Esophagus squamous epithelium (tissue), 5 donors: ENCODE measurements at regions not wholly inside any gene's neighbourhood (a gene's known extent, or its start where the extent isn't known, plus 50 kb on each side); places are given as distances from the start of the nearest gene placed in this dataset.

Experiments used
- DNase-seq: peaks from one replicate; lab custom pipeline; 2025; lab: John Stamatoyannopoulos, UW
- H3K27ac ChIP-seq, 4 donors: fragments of 200-600 bp; sonication (generic); one replicate each; pipeline ENCODE4 v1.5.1; 2016 to 2019; ENCODE audit warnings: mild to moderate bottlenecking in 1 of 4
- H3K27me3 ChIP-seq, 4 donors: fragments of 200-600 bp; sonication (generic); 1 replicate in 3 of 4; 2 replicates in 1 of 4; pipeline versions ENCODE4 v1.5.1 to v1.6.0; 2017 to 2021; ENCODE audit warnings: antibody characterized with exemption in 1 of 4
- H3K36me3 ChIP-seq, 3 donors: fragments of 200-600 bp; sonication (generic); one replicate each; pipeline ENCODE4 v1.5.1; 2016 to 2019
- H3K4me1 ChIP-seq, 3 donors: fragments of 200-600 bp; sonication (generic); one replicate each; pipeline ENCODE4 v1.5.1; 2017 to 2019
- H3K4me3 ChIP-seq, 4 donors: fragments of 200-600 bp; sonication (generic); 1 replicate in 3 of 4; 2 replicates in 1 of 4; pipeline ENCODE4 v1.5.1; 2016 to 2019; ENCODE audit warnings: mild to moderate bottlenecking in 2 of 4, moderate library complexity in 1 of 4
- H3K9me3 ChIP-seq, 3 donors: fragments of 200-600 bp; sonication (generic); one replicate each; pipeline ENCODE4 v1.5.1; 2016 to 2019
- POLR2A ChIP-seq, 4 donors: fragments of 450-650 bp; IDR thresholded peaks; one replicate each; pipeline ENCODE4 v1.6.1; 2017; ENCODE audit warnings: antibody characterized with exemption in 4 of 4, mild to moderate bottlenecking in 4 of 4, moderate library complexity in 3 of 4
- WGBS, 2 donors: methylation state at CpG; one replicate each; pipeline ENCODE4 v1.1.5; 2018; 5-methylcytosine and 5-hydroxymethylcytosine counted together
- intact Hi-C: fragments of 100-400 bp; cut with DNase I; formaldehyde crosslinking; loops from one replicate; pipeline ENCODE4 v1.15.0; 2022
- TF ChIP-seq, protein P1 (sequence below), 6 experiments: fragments of 450-650 bp in 4 of 6; fragments of 200-600 bp in 2 of 6; sonication (generic) in 2 of 6; IDR thresholded peaks; one replicate each; pipeline ENCODE4 v1.5.1; 2016 to 2019; ENCODE audit warnings: antibody characterized with exemption in 6 of 6, mild to moderate bottlenecking in 4 of 6, moderate library complexity in 4 of 6
- donor health status: DM: yes; HTN: yes; CAD: no.

DNA sequence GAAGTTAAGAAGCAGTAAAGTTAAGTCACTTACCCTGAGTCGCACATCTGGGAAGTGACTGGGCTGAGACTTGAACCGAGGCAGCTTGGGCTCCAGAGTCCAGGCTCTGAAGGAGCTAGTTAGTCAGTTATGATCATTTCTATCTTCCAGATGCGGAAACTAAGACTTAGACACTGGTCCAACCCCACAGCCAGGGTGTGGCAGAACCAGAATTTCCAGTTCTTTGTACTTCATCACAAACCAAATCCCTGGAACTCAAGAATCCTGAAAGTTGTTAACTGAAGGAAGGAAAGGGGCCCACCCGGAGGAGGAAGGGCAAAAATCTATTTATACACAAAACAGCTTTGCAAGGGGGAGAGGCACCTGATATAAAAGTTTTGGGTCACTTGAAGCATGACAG, 389.9 kb downstream of the SHQ1 start:
- intact Hi-C loops: no loop called here
- peaks cover 0 to 23% (median 3%) of the 10 kb centered on the region in 3 donors for H3K4me1 ChIP-seq
- no peaks in the 10 kb centered on the region for H3K27me3 ChIP-seq
- no peaks in the 10 kb centered on the region for H3K9me3 ChIP-seq
- no peak for TF ChIP-seq POLR2A (IDR thresholded peaks at IDR 0.05)
- TF ChIP-seq, protein P1, sequence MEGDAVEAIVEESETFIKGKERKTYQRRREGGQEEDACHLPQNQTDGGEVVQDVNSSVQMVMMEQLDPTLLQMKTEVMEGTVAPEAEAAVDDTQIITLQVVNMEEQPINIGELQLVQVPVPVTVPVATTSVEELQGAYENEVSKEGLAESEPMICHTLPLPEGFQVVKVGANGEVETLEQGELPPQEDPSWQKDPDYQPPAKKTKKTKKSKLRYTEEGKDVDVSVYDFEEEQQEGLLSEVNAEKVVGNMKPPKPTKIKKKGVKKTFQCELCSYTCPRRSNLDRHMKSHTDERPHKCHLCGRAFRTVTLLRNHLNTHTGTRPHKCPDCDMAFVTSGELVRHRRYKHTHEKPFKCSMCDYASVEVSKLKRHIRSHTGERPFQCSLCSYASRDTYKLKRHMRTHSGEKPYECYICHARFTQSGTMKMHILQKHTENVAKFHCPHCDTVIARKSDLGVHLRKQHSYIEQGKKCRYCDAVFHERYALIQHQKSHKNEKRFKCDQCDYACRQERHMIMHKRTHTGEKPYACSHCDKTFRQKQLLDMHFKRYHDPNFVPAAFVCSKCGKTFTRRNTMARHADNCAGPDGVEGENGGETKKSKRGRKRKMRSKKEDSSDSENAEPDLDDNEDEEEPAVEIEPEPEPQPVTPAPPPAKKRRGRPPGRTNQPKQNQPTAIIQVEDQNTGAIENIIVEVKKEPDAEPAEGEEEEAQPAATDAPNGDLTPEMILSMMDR (IDR thresholded peaks at IDR 0.05): no peak
- no peak overlapping the region for H3K27ac ChIP-seq
- H3K4me3 ChIP-seq: no peak overlapping the region
- H3K36me3 ChIP-seq: no peaks in the 10 kb centered on the region
- no peak for DNase-seq
- WGBS, 2 donors: 40 to 49% methylated on average over 4 of the region's 4 CpGs

DNA sequence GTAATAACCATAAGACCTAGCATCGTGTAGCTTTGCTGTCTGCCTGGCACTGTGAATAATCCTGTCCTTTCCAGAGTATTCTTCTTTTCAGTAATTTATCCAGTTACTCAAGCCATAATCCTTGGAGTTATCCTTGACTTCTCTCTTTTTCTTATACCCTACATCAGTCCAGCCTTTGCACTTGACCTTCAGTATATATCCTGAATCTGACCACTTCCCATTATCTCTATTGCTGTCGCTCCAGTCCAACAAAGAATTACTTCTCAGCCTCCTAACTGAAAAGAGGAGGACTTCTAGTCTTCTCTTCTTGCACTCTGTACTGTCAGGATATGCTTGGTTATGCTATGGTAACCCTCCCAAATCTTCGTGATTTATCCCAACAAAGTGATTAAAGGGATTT, 393.8 kb downstream of the SHQ1 start:
- no peaks in the 10 kb centered on the region for H3K36me3 ChIP-seq
- peaks cover 0 to 7% (median 0%) of the 10 kb centered on the region in 3 donors for H3K4me1 ChIP-seq
- intact Hi-C loops: no loop called here
- H3K4me3 ChIP-seq: no peak overlapping the region
- TF ChIP-seq, protein P1 (IDR thresholded peaks at IDR 0.05): no peak
- TF ChIP-seq POLR2A (IDR thresholded peaks at IDR 0.05): no peak
- no peaks in the 10 kb centered on the region for H3K9me3 ChIP-seq
- no peak overlapping the region for H3K27ac ChIP-seq
- 90 to 91% methylated on average over 3 of the region's 3 CpGs for WGBS, 2 donors
- DNase-seq: no peak
- no peaks in the 10 kb centered on the region for H3K27me3 ChIP-seq

GRCh38 chr3:72453706-72454105, 394.5 kb downstream of the SHQ1 start:
- H3K27me3 ChIP-seq: no peaks in the 10 kb centered on the region
- H3K36me3 ChIP-seq: no peaks in the 10 kb centered on the region
- intact Hi-C loops: no loop called here
- H3K4me1 ChIP-seq: peaks cover 0 to 10% (median 0%) of the 10 kb centered on the region in 3 donors
- no peak for DNase-seq
- TF ChIP-seq POLR2A (IDR thresholded peaks at IDR 0.05): no peak
- TF ChIP-seq, protein P1 (IDR thresholded peaks at IDR 0.05): no peak
- no peak overlapping the region for H3K27ac ChIP-seq
- no peaks in the 10 kb centered on the region for H3K9me3 ChIP-seq
- H3K4me3 ChIP-seq: no peak overlapping the region
- WGBS, 2 donors: 72 to 81% methylated on average over 2 of the region's 2 CpGs

- WGBS, 2 donors: 81 to 91% methylated on average over 5 of the region's 5 CpGs
- Histone ChIP-seq H3K4me3 (no peak overlapping the region), H3K4me1 (peaks cover 0 to 14% (median 3%) of the 10 kb centered on the region in 3 donors), H3K9me3 (no peaks in the 10 kb centered on the region), H3K27ac (no peak overlapping the region), H3K36me3 (no peaks in the 10 kb centered on the region), H3K27me3 (no peaks in the 10 kb centered on the region)
- TF ChIP-seq POLR2A (IDR thresholded peaks at IDR 0.05): no peak
- TF ChIP-seq, protein P1 (IDR thresholded peaks at IDR 0.05): no peak
- intact Hi-C loops: no loop called here
- no peak for DNase-seq
Observed at GRCh38 chr3:72452745-72453144, 395.5 kb downstream of the SHQ1 start.

DNA sequence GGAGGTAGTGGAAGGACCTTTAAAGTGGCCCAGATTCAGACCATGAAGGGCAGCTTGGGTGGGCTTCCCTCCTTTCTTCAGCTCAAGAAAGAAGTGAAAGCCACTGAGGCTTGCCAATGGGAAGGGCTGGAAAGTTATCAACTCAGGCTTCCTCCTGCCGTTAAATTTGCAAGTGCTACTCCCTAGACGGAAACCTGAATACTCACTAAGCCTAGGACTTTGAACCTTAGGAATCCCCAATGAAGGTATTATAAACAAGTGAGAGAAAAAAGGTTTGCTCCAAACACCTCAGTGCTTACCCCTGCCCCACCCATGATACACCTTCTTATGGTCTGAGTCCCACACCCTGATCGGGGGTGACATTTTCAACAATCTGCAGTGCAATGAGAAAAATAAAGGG, 396.4 kb downstream of the SHQ1 start:
- Histone ChIP-seq H3K9me3 (no peaks in the 10 kb centered on the region), H3K36me3 (no peaks in the 10 kb centered on the region), H3K27me3 (no peaks in the 10 kb centered on the region), H3K4me1 (peaks cover 0 to 18% (median 6%) of the 10 kb centered on the region in 3 donors), H3K27ac (no peak overlapping the region), H3K4me3 (no peak overlapping the region)
- 74 to 84% methylated on average over 3 of the region's 3 CpGs for WGBS, 2 donors
- TF ChIP-seq, protein P1 (IDR thresholded peaks at IDR 0.05): no peak
- no peak for TF ChIP-seq POLR2A (IDR thresholded peaks at IDR 0.05)
- DNase-seq: no peak
- intact Hi-C loops: no loop called here
